Sigmoid colon (tissue), 6 donors: ENCODE measurements at regions not wholly inside any gene's neighbourhood (a gene's known extent, or its start where the extent isn't known, plus 50 kb on each side); places are given as distances from the start of the nearest gene placed in this dataset.

Experiments
- DNase-seq: peaks from one replicate; pipeline ENCODE4 v3.0.0-alpha.2; 2019
- H3K27ac ChIP-seq, 4 donors: fragments of 200-600 bp; sonication (generic); one replicate each; pipeline ENCODE4 v1.5.1; 2016 to 2019; ENCODE audit warnings: mild to moderate bottlenecking in 1 of 4
- H3K27me3 ChIP-seq, 3 donors: fragments of 200-600 bp; sonication (generic); one replicate each; pipeline ENCODE4 v1.5.1; 2019; ENCODE audit warnings: mild to moderate bottlenecking in 1 of 3
- H3K36me3 ChIP-seq, 4 donors: fragments of 200-600 bp; sonication (generic); one replicate each; pipeline ENCODE4 v1.5.1; 2016 to 2019
- H3K4me1 ChIP-seq, 4 donors: fragments of 200-600 bp; sonication (generic); one replicate each; pipeline ENCODE4 v1.5.1; 2017 to 2019
- H3K4me3 ChIP-seq, 4 donors: fragments of 200-600 bp; sonication (generic); one replicate each; pipeline ENCODE4 v1.5.1; 2017 to 2019; ENCODE audit warnings: mild to moderate bottlenecking in 2 of 4, moderate library complexity in 1 of 4
- H3K9me3 ChIP-seq, 4 donors: fragments of 200-600 bp in 3 of 4; sonication (generic) in 3 of 4; one replicate each; pipeline versions ENCODE4 v1.5.1 to v1.6.1; 2013 to 2019
- CTCF ChIP-seq, 4 experiments: fragments of 450-650 bp in 3 of 4; fragments of 200-600 bp in 1 of 4; IDR thresholded peaks; one replicate each; pipeline ENCODE4 v1.5.1; 2016 to 2019; ENCODE audit warnings: antibody characterized with exemption in 4 of 4, mild to moderate bottlenecking in 3 of 4, moderate library complexity in 2 of 4
- EP300 ChIP-seq, 4 donors: sonication (generic); formaldehyde crosslinking; IDR thresholded peaks; one replicate each; pipeline ENCODE4 v1.6.1; 2017; ENCODE audit warnings: antibody characterized with exemption in 4 of 4
- POLR2A ChIP-seq, 2 donors: fragments of 450-650 bp; IDR thresholded peaks; one replicate each; pipeline ENCODE4 v1.6.1; 2016; ENCODE audit warnings: antibody characterized with exemption in 2 of 2, mild to moderate bottlenecking in 2 of 2, moderate library complexity in 2 of 2
- POLR2AphosphoS5 ChIP-seq, 4 donors: sonication (generic); formaldehyde crosslinking; IDR thresholded peaks; one replicate each; pipeline ENCODE4 v1.6.1; 2017; ENCODE audit warnings: antibody characterized with exemption in 4 of 4
- WGBS, 2 donors: extraction: QIAGEN DNeasy Blood & Tissue Kit; methylation state at CpG; one replicate each; pipeline ENCODE4 v1.1.7; 2013; 5-methylcytosine and 5-hydroxymethylcytosine counted together
- intact Hi-C: fragments of 100-400 bp; cut with DNase I; formaldehyde crosslinking; loops from one replicate; pipeline ENCODE4 v1.15.1; 2023
- donor health status: healthy with polysubstance abuse.
- donor health status: healthy.

- 88 to 94% methylated on average over 4 of the region's 4 CpGs for WGBS, 2 donors
- no peaks in the 10 kb centered on the region for H3K9me3 ChIP-seq
- H3K4me3 ChIP-seq, result no peak overlapping the region
- H3K27me3 ChIP-seq, result no peaks in the 10 kb centered on the region
- TF ChIP-seq POLR2AphosphoS5 (IDR thresholded peaks at IDR 0.05), result no peak
- no peak for TF ChIP-seq EP300 (IDR thresholded peaks at IDR 0.05)
- no peak for TF ChIP-seq CTCF (IDR thresholded peaks at IDR 0.05)
- no peak for TF ChIP-seq POLR2A (IDR thresholded peaks at IDR 0.05)
- no peak for DNase-seq
- no peak overlapping the region for H3K27ac ChIP-seq
- no peaks in the 10 kb centered on the region for H3K36me3 ChIP-seq
- intact Hi-C loops, result no loop called here
- peaks cover 0 to 10% (median 6%) of the 10 kb centered on the region in 4 donors for H3K4me1 ChIP-seq
These were observed 177.9 kb upstream of the KITLG start for GRCh38 chr12:88758176-88758575.

- H3K4me1 ChIP-seq, result peaks cover 0 to 18% (median 7%) of the 10 kb centered on the region in 4 donors
- no peak overlapping the region for H3K27ac ChIP-seq
- TF ChIP-seq POLR2AphosphoS5 (IDR thresholded peaks at IDR 0.05) (no peak), CTCF (IDR thresholded peaks at IDR 0.05) (no peak), POLR2A (IDR thresholded peaks at IDR 0.05) (no peak), EP300 (IDR thresholded peaks at IDR 0.05) (no peak)
- no peak for DNase-seq
- 85 to 95% methylated on average over 4 of the region's 4 CpGs for WGBS, 2 donors
- intact Hi-C loops, result no loop called here
- H3K27me3 ChIP-seq, result no peaks in the 10 kb centered on the region
- no peaks in the 10 kb centered on the region for H3K9me3 ChIP-seq
- H3K4me3 ChIP-seq, result no peak overlapping the region
- H3K36me3 ChIP-seq, result no peaks in the 10 kb centered on the region
These were observed 176.6 kb upstream of the KITLG start for GRCh38 chr12:88756917-88757316.

GRCh38 chr12:88756153-88756552, 175.9 kb upstream of the KITLG start:
- Histone ChIP-seq H3K9me3 (no peaks in the 10 kb centered on the region), H3K4me1 (peaks cover 0 to 18% (median 7%) of the 10 kb centered on the region in 4 donors), H3K27me3 (no peaks in the 10 kb centered on the region), H3K27ac (no peak overlapping the region), H3K36me3 (no peaks in the 10 kb centered on the region), H3K4me3 (no peak overlapping the region)
- intact Hi-C loops, result no loop called here
- WGBS, 2 donors, result 92% methylated on average over 3 of the region's 3 CpGs
- no peak for TF ChIP-seq CTCF (IDR thresholded peaks at IDR 0.05)
- DNase-seq, result no peak

- Histone ChIP-seq H3K27ac (peak overlapping the region; percentile 28 to 56 (median 38)), H3K36me3 (no peaks in the 10 kb centered on the region), H3K27me3 (no peaks in the 10 kb centered on the region), H3K9me3 (no peaks in the 10 kb centered on the region), H3K4me1 (peaks cover 0 to 18% (median 7%) of the 10 kb centered on the region in 4 donors), H3K4me3 (no peak overlapping the region)
- intact Hi-C loops, result no loop called here
- DNase-seq, result no peak
- 91 to 92% methylated on average over 8 of the region's 8 CpGs for WGBS, 2 donors
- TF ChIP-seq POLR2A (IDR thresholded peaks at IDR 0.05), result no peak
- no peak for TF ChIP-seq EP300 (IDR thresholded peaks at IDR 0.05)
- no peak for TF ChIP-seq CTCF (IDR thresholded peaks at IDR 0.05)
- TF ChIP-seq POLR2AphosphoS5 (IDR thresholded peaks at IDR 0.05), result no peak
These were observed 173.4 kb upstream of the KITLG start for GRCh38 chr12:88753707-88754106.

- Histone ChIP-seq H3K27me3 (no peaks in the 10 kb centered on the region), H3K36me3 (no peaks in the 10 kb centered on the region), H3K4me1 (peaks cover 0 to 18% (median 7%) of the 10 kb centered on the region in 4 donors), H3K27ac (peak overlapping the region; percentile 28 to 56 (median 38)), H3K9me3 (no peaks in the 10 kb centered on the region), H3K4me3 (no peak overlapping the region)
- no peak for DNase-seq
- 57 to 76% methylated on average over 4 of the region's 4 CpGs for WGBS, 2 donors
- TF ChIP-seq CTCF (IDR thresholded peaks at IDR 0.05), result no peak
- no peak for TF ChIP-seq POLR2AphosphoS5 (IDR thresholded peaks at IDR 0.05)
- TF ChIP-seq EP300 (IDR thresholded peaks at IDR 0.05), result no peak
- no peak for TF ChIP-seq POLR2A (IDR thresholded peaks at IDR 0.05)
- intact Hi-C loops, result no loop called here
These were observed 172.8 kb upstream of the KITLG start for GRCh38 chr12:88753066-88753465.
